ENCODE measurements at regions not wholly inside any gene's neighbourhood (a gene's known extent, or its start where the extent isn't known, plus 50 kb on each side); places are given as distances from the start of the nearest gene placed in this dataset.

DNA sequence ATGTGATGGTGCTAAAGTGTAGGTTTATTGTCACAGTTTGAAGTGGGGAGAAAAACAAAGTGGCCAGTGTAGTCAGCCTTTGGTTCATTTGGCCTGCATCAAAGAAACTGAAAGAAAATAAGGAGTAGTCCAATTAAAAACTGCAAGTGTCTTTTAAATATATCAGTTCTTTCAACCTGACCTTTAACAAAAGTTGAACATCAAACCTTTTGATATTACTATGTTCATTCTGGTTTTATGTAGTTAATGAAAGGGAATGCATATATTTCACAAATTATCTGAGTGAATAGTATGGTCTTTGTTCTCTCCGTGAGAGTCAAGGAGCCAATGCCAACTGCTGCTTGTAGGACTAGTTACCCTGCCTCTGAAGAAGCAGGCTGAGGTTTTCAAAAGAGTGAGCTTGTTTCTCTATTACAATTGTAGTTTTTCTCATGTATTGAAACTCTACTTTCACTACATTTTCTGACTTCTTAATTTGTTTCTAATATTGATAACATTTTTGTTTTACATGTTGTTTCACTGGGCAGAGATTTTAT is 1160.8 kb upstream of the LRRTM3 start:
- ChIA-PET CTCF (ENCODE audit: low intra/inter-chr PET ratio, low total read pairs) (no interaction called here), POLR2A (no interaction called here)
- H3K79me2 ChIP-seq (ENCODE audit: insufficient read depth, low read length) = no peaks in the 10 kb centered on the region
- no peak overlapping the region for H3K9ac ChIP-seq (ENCODE audit: insufficient read depth, low read depth, low read length)
- H3K36me3 ChIP-seq (replicated peaks in 1 of 2; ENCODE audit: control insufficient read depth in 1 of 2, insufficient read depth in 2 of 2, low read length in 2 of 2) = no peaks in the 10 kb centered on the region
- H3K4me1 ChIP-seq (ENCODE audit: insufficient read depth, low read length) = no peaks in the 10 kb centered on the region
- no peak overlapping the region for H3K4me3 ChIP-seq (replicated peaks in 1 of 3; ENCODE audit: insufficient read depth in 1 of 3, low read depth in 2 of 3, low read length in 3 of 3)
- no peak overlapping the region for H2AFZ ChIP-seq (ENCODE audit: low read length)
- H3K27me3 ChIP-seq (ENCODE audit: control insufficient read depth in 1 of 2, insufficient read depth in 2 of 2, low read length in 2 of 2) = no peaks in the 10 kb centered on the region
- no peak for DNase-seq (ENCODE audit: low spot score)
- ATAC-seq = no peak
- no peaks in the 10 kb centered on the region for H3K9me3 ChIP-seq (ENCODE audit: low read length)
- 53% methylated on average over 1 of the region's 1 CpG for WGBS (ENCODE audit: low lambda C conversion rate)
- no peak overlapping the region for H3K27ac ChIP-seq (ENCODE audit: extremely low read length, insufficient read depth, low read length)
- in situ Hi-C loops (cut with HindIII; ENCODE audit: extremely low pct_ligation_motif_present, low pct_unique_long_range_greater_than_20kb) (no loop called here), intact Hi-C loops (cut with micrococcal nuclease; ENCODE audit: unreplicated experiment) (no loop called here)
- no TSS peak for BruUV-seq (replicated peaks)
- no peak overlapping the region for H3K4me2 ChIP-seq (ENCODE audit: low read depth, low read length)
- no peaks in the 10 kb centered on the region for H4K20me1 ChIP-seq (ENCODE audit: insufficient read depth, low read length)
- FAIRE-seq = no peak
- TF ChIP-seq JDP2 (CRISPR knock-in tag; IDR thresholded peaks at IDR 0.05; ENCODE audit: borderline replicate concordance) = no peak
- TF ChIP-seq ZNF460 (CRISPR knock-in tag; IDR thresholded peaks at IDR 0.05; ENCODE audit: borderline replicate concordance) = no peak
- TF ChIP-seq MEIS1 (CRISPR knock-in tag; IDR thresholded peaks at IDR 0.05; ENCODE audit: borderline replicate concordance) = no peak
- TF ChIP-seq, protein P1, sequence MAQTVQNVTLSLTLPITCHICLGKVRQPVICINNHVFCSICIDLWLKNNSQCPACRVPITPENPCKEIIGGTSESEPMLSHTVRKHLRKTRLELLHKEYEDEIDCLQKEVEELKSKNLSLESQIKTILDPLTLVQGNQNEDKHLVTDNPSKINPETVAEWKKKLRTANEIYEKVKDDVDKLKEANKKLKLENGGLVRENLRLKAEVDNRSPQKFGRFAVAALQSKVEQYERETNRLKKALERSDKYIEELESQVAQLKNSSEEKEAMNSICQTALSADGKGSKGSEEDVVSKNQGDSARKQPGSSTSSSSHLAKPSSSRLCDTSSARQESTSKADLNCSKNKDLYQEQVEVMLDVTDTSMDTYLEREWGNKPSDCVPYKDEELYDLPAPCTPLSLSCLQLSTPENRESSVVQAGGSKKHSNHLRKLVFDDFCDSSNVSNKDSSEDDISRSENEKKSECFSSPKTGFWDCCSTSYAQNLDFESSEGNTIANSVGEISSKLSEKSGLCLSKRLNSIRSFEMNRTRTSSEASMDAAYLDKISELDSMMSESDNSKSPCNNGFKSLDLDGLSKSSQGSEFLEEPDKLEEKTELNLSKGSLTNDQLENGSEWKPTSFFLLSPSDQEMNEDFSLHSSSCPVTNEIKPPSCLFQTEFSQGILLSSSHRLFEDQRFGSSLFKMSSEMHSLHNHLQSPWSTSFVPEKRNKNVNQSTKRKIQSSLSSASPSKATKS (CRISPR knock-in tag; IDR thresholded peaks at IDR 0.05) = no peak
- TF ChIP-seq, protein P2, sequence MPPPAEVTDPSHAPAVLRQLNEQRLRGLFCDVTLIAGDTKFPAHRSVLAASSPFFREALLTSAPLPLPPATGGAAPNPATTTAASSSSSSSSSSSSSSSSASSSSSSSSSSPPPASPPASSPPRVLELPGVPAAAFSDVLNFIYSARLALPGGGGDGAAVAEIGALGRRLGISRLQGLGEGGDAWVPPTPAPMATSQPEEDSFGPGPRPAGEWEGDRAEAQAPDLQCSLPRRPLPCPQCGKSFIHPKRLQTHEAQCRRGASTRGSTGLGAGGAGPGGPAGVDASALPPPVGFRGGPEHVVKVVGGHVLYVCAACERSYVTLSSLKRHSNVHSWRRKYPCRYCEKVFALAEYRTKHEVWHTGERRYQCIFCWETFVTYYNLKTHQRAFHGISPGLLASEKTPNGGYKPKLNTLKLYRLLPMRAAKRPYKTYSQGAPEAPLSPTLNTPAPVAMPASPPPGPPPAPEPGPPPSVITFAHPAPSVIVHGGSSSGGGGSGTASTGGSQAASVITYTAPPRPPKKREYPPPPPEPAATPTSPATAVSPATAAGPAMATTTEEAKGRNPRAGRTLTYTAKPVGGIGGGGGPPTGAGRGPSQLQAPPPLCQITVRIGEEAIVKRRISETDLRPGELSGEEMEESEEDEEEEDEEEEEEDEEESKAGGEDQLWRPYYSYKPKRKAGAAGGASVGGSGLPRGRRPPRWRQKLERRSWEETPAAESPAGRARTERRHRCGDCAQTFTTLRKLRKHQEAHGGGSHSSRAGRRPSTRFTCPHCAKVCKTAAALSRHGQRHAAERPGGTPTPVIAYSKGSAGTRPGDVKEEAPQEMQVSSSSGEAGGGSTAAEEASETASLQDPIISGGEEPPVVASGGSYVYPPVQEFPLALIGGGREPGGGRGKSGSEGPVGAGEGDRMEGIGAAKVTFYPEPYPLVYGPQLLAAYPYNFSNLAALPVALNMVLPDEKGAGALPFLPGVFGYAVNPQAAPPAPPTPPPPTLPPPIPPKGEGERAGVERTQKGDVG (CRISPR knock-in tag; IDR thresholded peaks at IDR 0.05; ENCODE audit: borderline replicate concordance) = no peak
- TF ChIP-seq ZNF615 (CRISPR knock-in tag; IDR thresholded peaks at IDR 0.05; ENCODE audit: borderline replicate concordance) = no peak
- no peak for TF ChIP-seq MBD4 (IDR thresholded peaks at IDR 0.05; ENCODE audit: borderline replicate concordance, low read length)
- no peak for TF ChIP-seq PHF8 (CRISPR knock-in tag; IDR thresholded peaks at IDR 0.05)
- no peak for TF ChIP-seq NR2F1 (CRISPR knock-in tag; IDR thresholded peaks at IDR 0.05)
- TF ChIP-seq ZKSCAN1 (IDR thresholded peaks at IDR 0.05; ENCODE audit: low read length) = no peak
- TF ChIP-seq, protein P3, sequence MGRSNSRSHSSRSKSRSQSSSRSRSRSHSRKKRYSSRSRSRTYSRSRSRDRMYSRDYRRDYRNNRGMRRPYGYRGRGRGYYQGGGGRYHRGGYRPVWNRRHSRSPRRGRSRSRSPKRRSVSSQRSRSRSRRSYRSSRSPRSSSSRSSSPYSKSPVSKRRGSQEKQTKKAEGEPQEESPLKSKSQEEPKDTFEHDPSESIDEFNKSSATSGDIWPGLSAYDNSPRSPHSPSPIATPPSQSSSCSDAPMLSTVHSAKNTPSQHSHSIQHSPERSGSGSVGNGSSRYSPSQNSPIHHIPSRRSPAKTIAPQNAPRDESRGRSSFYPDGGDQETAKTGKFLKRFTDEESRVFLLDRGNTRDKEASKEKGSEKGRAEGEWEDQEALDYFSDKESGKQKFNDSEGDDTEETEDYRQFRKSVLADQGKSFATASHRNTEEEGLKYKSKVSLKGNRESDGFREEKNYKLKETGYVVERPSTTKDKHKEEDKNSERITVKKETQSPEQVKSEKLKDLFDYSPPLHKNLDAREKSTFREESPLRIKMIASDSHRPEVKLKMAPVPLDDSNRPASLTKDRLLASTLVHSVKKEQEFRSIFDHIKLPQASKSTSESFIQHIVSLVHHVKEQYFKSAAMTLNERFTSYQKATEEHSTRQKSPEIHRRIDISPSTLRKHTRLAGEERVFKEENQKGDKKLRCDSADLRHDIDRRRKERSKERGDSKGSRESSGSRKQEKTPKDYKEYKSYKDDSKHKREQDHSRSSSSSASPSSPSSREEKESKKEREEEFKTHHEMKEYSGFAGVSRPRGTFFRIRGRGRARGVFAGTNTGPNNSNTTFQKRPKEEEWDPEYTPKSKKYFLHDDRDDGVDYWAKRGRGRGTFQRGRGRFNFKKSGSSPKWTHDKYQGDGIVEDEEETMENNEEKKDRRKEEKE (IDR thresholded peaks at IDR 0.05) = no peak
- TF ChIP-seq, protein P4, sequence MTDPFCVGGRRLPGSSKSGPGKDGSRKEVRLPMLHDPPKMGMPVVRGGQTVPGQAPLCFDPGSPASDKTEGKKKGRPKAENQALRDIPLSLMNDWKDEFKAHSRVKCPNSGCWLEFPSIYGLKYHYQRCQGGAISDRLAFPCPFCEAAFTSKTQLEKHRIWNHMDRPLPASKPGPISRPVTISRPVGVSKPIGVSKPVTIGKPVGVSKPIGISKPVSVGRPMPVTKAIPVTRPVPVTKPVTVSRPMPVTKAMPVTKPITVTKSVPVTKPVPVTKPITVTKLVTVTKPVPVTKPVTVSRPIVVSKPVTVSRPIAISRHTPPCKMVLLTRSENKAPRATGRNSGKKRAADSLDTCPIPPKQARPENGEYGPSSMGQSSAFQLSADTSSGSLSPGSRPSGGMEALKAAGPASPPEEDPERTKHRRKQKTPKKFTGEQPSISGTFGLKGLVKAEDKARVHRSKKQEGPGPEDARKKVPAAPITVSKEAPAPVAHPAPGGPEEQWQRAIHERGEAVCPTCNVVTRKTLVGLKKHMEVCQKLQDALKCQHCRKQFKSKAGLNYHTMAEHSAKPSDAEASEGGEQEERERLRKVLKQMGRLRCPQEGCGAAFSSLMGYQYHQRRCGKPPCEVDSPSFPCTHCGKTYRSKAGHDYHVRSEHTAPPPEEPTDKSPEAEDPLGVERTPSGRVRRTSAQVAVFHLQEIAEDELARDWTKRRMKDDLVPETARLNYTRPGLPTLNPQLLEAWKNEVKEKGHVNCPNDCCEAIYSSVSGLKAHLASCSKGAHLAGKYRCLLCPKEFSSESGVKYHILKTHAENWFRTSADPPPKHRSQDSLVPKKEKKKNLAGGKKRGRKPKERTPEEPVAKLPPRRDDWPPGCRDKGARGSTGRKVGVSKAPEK (CRISPR knock-in tag; IDR thresholded peaks at IDR 0.05; ENCODE audit: borderline replicate concordance) = no peak
- TF ChIP-seq TOPORS (CRISPR knock-in tag; IDR thresholded peaks at IDR 0.05) = no peak

Data from HepG2 (cell line).